Esophagus muscularis mucosa (tissue), 3 donors: ENCODE measurements at regions not wholly inside any gene's neighbourhood (a gene's known extent, or its start where the extent isn't known, plus 50 kb on each side); places are given as distances from the start of the nearest gene placed in this dataset.

Source experiments
- POLR2A ChIP-seq: fragments of 450-650 bp; IDR thresholded peaks from one replicate; pipeline ENCODE4 v1.6.1; 2017; ENCODE audit warnings: antibody characterized with exemption, moderate library complexity, mild to moderate bottlenecking, low read depth
- POLR2AphosphoS5 ChIP-seq, 2 donors: sonication (generic); formaldehyde crosslinking; IDR thresholded peaks; one replicate each; pipeline ENCODE4 v1.6.1; 2017; ENCODE audit warnings: antibody characterized with exemption in 2 of 2
- TF ChIP-seq, protein P1 (sequence below), 3 experiments: fragments of 200-600 bp in 2 of 3; fragments of 450-650 bp in 1 of 3; sonication (generic) in 2 of 3; IDR thresholded peaks; one replicate each; pipeline ENCODE4 v1.5.1; 2017 to 2019; ENCODE audit warnings: antibody characterized with exemption in 3 of 3, mild to moderate bottlenecking in 2 of 3, moderate library complexity in 1 of 3

DNA sequence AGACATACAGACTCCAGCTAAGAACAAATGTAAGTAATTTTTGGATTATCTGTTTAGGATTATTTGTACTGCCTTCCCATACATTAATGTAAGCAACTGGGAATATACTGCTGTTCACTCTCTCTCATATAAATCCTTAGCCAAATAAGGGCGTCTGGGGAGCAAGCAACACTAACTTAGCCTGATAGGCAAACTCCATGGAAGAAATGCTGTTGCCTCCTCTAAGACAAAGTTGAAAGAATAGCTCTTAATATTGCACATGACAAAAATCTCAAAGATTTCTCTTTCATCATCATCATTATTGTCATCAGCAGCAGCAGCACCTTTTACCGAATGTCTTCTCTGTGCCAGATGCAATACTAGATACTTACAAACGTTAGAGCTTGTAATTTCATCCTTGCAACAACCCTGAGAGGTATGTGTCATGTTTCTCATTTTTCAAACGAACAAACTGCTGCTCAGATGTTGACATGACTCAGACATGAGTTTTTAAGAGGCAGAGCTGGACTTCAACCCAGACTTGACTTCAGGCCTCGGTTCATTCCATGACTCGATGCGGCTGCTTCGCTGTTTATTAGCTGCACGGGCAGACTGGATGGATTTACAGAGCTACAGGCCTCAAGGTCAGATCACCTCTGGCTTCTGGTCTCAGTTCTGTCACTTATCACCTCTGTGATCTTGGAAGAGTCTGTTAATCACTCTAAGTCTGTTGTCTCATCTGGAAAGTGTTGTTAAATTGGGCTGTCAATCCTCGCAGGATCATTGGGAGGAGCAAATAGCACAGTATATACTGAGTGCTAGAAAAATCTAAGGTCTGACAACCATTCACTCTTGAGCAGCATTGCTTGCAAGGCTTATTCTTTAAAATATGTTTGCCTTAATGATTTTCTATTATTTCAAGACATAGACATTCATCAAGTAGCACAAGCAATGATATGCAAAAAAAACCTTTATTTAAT, 126.3 kb upstream of the CELF2 start:
- TF ChIP-seq POLR2A (no peak), POLR2AphosphoS5 (IDR thresholded peaks at IDR 0.05) (peak in 1 of 2 donors; percentile 46)
- TF ChIP-seq, protein P1, sequence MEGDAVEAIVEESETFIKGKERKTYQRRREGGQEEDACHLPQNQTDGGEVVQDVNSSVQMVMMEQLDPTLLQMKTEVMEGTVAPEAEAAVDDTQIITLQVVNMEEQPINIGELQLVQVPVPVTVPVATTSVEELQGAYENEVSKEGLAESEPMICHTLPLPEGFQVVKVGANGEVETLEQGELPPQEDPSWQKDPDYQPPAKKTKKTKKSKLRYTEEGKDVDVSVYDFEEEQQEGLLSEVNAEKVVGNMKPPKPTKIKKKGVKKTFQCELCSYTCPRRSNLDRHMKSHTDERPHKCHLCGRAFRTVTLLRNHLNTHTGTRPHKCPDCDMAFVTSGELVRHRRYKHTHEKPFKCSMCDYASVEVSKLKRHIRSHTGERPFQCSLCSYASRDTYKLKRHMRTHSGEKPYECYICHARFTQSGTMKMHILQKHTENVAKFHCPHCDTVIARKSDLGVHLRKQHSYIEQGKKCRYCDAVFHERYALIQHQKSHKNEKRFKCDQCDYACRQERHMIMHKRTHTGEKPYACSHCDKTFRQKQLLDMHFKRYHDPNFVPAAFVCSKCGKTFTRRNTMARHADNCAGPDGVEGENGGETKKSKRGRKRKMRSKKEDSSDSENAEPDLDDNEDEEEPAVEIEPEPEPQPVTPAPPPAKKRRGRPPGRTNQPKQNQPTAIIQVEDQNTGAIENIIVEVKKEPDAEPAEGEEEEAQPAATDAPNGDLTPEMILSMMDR (IDR thresholded peaks at IDR 0.05) = no peak
